GM11168 (cell line): ENCODE measurements at regions not wholly inside any gene's neighbourhood (a gene's known extent, or its start where the extent isn't known, plus 50 kb on each side); places are given as distances from the start of the nearest gene placed in this dataset.

Source experiments
- in situ Hi-C: fragments of 300-500 bp; cut with MboI; formaldehyde crosslinking; loops from one replicate; pipeline ENCODE4 v1.12.0; 2022; ENCODE audit warnings: low sequenced_read_pairs; ENCODE audit not compliant: unreplicated experiment

- in situ Hi-C loops = no loop called here
These were observed 181.4 kb downstream of the CXCL12 start for GRCh38 chr10:44203535-44203934.

- in situ Hi-C loops = no loop called here
These were observed 181.9 kb downstream of the CXCL12 start for GRCh38 chr10:44202952-44203351.

- in situ Hi-C loops = no loop called here
These were observed 183.2 kb downstream of the CXCL12 start for GRCh38 chr10:44201656-44202055.

DNA sequence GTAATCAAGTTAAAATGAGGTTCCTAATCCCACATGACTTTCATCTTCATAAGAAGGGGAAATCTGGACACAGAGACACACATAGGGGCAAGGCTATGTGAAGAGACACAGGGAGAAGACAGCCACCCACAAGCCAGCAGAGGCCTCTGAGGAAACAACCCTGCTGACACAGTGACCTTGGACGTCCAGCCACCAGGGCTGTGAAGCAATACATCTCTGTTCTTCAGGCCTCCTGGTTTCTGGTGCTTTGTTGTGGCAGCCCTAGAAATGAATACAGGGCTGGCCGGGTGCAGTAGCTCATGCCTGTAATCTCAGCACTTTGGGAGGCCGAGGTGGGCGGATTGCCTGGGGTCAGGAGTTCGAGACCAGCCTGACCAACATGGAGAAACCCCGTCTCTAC lies 183.9 kb downstream of the CXCL12 start:
- in situ Hi-C loops = no loop called here

- in situ Hi-C loops = no loop called here
These were observed 184.8 kb downstream of the CXCL12 start for GRCh38 chr10:44199991-44200655.

DNA sequence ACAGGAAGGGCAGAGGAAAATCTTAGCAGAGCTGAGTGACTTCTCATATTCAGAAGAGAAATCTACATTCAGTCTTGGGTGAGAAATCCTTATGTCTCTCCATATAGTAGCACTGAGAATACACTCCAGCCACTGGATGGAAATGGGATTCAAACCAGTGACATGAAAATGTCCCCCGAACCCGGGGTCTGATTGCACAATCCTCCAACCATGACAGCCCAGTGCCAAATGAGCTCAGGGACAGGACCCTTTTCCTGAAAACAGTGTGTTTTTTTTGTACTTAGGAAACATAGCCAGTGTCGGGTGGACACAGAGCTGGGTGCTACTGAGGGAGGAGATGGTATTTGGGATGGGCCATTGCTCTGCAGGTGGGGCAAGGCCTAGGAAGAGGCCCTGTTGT lies 185.6 kb downstream of the CXCL12 start:
- in situ Hi-C loops = no loop called here

DNA sequence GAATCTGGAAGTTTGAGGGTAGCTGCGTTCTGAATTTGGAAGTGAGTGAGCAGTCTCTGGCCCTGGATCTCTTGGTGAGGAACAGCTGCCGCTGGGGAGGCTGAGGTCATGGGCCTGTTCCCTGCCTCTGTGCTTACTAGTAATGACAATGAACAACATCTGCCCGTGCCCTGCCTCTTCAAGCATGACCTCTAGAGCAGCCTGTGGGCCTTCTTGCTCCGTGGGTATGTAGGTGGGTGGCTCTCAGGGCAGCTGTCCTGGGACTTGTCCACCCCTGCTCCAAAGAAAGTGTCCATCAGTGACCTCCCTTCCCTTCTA lies 186.2 kb downstream of the CXCL12 start:
- in situ Hi-C loops = no loop called here

DNA sequence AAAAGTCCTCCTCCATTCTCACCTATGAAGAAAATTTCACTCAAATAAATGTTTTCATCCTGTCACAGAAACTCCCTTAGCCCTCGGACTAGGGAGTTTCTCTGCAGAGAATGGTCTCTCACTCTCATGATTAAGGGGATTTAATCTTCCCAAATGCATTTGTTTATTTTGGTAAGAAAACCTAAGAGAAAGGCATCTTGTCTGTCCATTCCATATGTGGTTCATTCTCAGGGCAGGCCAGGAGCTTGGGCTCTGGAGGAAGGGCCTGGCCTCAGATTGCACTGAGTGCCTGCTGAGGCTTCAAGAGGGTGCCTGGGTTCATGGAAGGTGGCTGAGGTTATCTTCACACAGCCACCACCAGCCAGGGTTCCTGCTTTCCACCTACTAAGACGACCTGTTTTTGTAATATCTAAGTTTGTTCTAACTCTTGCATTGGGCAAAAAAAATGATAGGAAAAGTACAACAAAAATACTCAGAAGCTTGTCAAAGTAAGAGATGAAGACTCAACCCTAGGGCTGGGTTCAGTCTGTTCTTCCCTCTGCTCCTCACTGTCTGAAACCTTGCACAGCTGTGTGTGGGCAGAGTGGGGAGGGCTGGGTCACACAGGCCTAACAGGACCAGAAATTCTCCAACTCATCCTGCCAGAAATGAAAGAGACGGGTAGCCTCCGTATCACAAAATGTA lies 186.7 kb downstream of the CXCL12 start:
- in situ Hi-C loops = no loop called here

DNA sequence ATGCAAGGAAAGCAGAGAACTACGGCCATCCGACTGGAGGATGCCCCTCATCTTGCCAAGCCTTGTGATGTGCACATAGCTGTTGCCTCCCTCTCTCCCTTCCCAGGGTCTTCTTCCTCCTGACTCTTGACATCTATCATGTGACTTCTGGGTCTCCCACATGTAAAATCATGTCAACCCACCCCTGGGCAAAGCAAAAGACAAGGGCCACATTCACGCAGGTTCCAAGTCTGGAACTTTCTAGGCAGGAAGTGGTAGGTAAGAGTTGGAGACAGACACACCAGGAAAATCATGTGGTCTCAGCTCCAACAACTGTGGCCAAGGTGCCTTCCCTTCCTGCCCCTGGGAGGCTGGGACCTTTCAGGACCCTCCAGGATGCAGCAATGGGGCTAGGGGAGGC lies 187.3 kb downstream of the CXCL12 start:
- in situ Hi-C loops = no loop called here

DNA sequence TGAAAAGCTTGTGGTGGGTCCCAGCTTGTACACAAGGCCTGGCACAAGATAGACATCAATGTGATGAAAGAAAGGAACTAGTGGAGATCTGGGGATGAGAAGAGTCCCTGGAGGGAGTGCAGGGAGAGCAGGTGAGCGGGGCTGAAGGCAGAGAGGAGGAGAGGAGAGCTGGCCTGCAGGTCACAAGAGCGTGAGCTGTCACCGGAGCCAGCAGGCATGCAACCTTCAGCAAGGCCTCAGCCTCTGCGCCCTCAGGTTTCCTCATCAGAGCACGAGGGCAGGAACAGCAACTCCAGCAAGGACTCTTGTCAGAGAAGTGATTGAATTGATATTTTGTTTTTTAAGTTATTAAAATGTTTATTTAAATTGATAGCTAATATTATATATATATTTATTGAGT lies 188.6 kb downstream of the CXCL12 start:
- in situ Hi-C loops = no loop called here

DNA sequence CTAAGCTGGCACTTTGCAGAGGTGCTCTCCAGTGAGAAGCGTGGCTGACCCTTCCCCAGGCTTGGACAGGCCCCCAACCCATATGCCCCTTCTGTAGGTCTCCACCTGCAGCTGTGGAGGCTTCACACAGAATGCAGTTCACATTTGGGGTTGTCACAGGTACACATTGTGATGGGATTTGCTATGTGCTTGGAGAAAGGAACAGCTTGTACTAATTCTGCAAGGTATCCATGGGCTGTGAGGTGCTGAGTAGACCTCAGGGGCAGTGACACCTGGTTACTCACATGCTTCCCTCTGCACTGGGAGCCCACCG lies 188.9 kb downstream of the CXCL12 start:
- in situ Hi-C loops = no loop called here

GRCh38 chr10:44195112-44196007 lies 189.5 kb downstream of the CXCL12 start:
- in situ Hi-C loops = no loop called here

DNA sequence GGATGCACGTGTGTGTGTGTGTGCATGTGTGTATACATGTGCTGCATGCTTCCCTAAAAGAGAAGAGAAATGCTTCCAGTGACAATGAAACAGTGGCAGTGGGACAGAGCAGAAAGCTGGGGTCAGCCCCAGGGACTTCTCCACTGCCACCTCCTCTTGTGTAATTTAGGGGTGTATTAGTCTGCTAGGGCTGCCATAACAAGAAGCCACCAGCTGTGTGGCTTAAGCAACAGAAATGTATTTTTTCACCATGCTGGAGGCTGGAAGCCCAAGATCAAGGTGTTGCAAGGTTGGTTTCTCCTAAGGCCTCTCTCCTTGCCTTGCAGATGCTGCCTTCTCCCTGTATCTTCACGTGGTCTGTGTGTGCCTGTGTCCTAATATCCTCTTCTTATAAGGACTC lies 190.5 kb downstream of the CXCL12 start:
- in situ Hi-C loops = no loop called here

- in situ Hi-C loops = no loop called here
These were observed 191.2 kb downstream of the CXCL12 start for GRCh38 chr10:44193567-44194220.

DNA sequence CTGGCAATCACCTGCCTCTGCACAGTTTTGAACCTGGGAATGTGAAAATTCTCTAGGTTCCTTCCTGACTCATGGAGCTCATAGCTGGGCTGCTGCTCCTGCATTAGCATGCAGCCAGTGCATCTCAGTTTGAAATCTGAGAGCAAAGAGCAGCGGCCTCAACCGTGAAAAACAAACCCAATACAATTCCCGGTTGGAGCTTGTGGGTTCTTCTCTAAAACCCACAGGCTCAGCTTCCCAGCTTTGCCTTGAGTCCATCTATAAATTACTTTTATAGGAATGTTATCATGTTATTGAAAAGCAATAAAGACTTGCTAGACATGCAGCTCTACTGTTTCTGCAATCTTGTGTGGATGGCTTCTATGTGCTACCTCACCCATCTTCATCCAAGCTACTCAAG lies 191.7 kb downstream of the CXCL12 start:
- in situ Hi-C loops = no loop called here

- in situ Hi-C loops = no loop called here
These were observed 192.5 kb downstream of the CXCL12 start for GRCh38 chr10:44192435-44192834.

DNA sequence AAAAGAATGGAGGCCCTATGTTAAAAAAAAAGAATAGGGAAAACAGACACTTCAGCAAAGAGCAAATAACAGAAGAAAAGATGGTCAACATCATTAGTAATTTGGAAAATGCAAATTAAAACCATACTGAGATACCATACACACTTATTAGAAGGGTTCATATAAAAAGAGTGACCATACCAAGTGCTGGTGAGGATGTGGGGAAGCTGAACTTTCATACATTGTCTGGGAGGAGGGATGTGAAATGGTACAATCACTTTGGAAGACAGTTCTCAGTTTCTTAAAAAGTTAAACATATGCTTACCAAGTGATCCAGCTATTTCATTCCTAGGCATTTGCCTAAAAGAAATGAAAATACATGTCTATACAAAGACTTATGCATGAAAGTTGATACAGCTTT lies 194.4 kb downstream of the CXCL12 start:
- in situ Hi-C loops = no loop called here

DNA sequence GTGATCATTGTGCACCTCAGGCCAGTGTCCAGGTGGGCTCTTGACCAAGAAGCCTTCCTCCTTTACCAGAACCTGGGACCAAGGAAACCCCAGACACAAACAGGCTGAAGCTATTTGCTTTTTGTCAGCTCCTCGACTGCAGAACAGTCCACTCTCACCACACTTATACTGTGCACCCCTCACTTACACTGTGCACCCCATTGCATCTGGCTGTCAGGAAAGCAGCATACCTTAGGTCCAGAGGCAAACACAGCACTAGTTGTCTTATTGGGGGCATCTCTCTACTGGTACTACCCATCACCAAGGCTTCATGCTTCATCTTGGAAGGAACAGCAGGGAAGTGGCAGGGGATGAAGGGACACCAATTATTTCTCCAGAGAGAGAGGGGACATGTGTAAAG lies 198.1 kb downstream of the CXCL12 start:
- in situ Hi-C loops = no loop called here

DNA sequence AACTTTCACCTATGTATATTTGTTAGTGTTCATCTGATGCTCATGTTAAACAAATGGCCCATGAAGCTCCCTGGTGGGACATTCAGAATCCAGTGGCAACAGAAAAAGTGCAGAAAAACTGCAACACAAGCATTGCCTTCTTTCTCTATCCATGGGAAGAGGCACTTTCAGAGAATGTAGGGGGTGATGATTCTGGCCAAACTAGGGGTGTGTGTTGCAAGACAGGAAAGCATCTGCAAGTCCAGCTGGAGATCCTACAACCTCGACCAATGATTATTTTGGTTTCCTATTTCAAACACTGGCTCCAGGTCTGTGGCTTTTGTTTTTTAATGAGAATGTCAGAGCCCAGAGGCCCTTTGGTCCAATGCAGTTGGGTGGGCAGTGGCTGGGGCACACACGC lies 198.7 kb downstream of the CXCL12 start:
- in situ Hi-C loops = no loop called here

DNA sequence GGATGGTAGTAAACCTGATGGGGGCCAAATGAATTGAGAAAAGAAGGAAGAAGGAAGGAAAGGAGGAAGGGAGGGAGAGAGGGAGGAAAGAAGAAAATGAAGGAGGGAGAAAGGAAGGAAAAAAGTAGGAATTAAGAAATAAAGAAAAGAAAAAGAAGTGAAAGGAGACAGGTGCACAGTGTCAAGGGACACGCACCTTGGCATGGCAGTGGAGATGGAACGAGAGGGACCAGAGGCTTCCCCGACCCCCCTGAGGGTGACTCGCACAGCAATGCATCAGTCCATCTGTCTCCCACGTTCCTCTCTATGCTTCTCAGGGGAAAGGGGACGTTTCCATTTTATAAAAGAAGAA lies 199.6 kb downstream of the CXCL12 start:
- in situ Hi-C loops = no loop called here

DNA sequence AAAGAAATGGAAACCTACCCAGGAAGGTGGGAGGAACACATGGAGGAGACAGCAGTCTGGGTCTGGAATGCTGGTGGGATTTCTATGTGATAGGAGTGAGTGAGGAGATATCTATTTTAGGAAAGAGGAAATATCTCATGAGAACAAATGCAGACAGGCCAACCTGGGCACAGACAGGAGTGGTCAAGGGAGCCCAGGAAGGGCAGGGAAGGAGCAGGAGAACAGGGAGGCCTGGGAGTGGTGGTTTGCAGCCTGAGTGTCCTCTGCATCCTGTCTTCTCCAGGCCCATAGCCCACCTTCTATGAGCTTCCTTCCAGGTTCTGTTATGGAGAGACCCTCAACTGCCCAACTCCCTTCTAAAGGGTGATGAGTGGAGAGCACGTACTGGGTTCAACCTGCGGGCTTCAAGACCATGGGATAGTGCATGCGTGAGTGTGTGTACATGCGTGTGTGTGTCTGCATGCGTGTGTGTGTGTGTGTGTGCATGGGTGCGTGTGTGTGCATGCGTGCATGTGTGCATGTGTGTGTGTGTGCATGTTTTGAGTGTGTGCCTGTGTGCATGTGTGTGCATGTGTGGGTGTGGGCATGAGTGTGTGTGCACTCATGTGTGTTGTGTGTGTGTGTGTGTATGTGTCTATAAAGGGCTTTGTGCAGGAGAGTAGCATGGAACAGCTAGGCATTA lies 200.1 kb downstream of the CXCL12 start:
- in situ Hi-C loops = no loop called here
